SK-N-SH (cell line): ENCODE measurements at regions not wholly inside any gene's neighbourhood (a gene's known extent, or its start where the extent isn't known, plus 50 kb on each side); places are given as distances from the start of the nearest gene placed in this dataset.

Source experiments
- CTCF ChIA-PET: fragments of 300-600, 350-600 bp; formaldehyde crosslinking; extraction: SDS; loops from one replicate; lab custom pipeline; 2021; lab: Yijun Ruan, JAX
- POLR2A ChIA-PET: fragments of 350-600 bp; sonication (Branson Sonifier 250); formaldehyde crosslinking; extraction: SDS; loops from one replicate; lab custom pipeline; 2020; ENCODE audit warnings: antibody characterized with exemption, inconsistent platforms; lab: Yijun Ruan, JAX
- DNase-seq: peaks from one replicate; pipeline ENCODE4 v3.0.0; 2012
- H2AFZ ChIP-seq: fragments of 200-600 bp; sonication (generic); 2 replicates; pipeline ENCODE4 v1.8.1; 2016; ENCODE audit warnings: antibody characterized with exemption, mild to moderate bottlenecking, low read depth
- H3F3A ChIP-seq: fragments of 200-600 bp; sonication (generic); replicated peaks from 2 replicates; pipeline ENCODE3; 2016; ENCODE audit warnings: antibody characterized with exemption, mild to moderate bottlenecking; ENCODE audit not compliant: insufficient read depth
- H3K27ac ChIP-seq, 2 experiments: fragments of 200-500 bp in 1 of 2; fragments of 200-600 bp in 1 of 2; sonication (Bioruptor generic) in 1 of 2; sonication (generic), shearing (Covaris generic) in 1 of 2; 2 replicates each; pipeline versions ENCODE4 v1.5.1 to v1.6.1; 2014 to 2016; ENCODE audit warnings: low read depth in 2 of 2, inconsistent platforms in 1 of 2, low read length in 1 of 2, mild to moderate bottlenecking in 1 of 2, mixed read lengths in 1 of 2
- H3K27me3 ChIP-seq: fragments of 200-600 bp; sonication (generic), shearing (Covaris generic); 2 replicates; pipeline ENCODE4 v1.6.1; 2016; ENCODE audit warnings: mixed run types; ENCODE audit not compliant: insufficient read depth
- H3K36me3 ChIP-seq, 2 experiments: fragments of 200-500 bp in 1 of 2; fragments of 200-600 bp in 1 of 2; sonication (Bioruptor generic) in 1 of 2; sonication (generic) in 1 of 2; replicated peaks in 1 of 2; 2 replicates each; pipeline versions ENCODE3 to v1.5.1; 2014 to 2016; ENCODE audit warnings: low read length in 1 of 2, mild to moderate bottlenecking in 1 of 2; ENCODE audit not compliant: insufficient read depth in 2 of 2, control insufficient read depth in 1 of 2
- H3K4me1 ChIP-seq, 2 experiments: fragments of 200-500 bp in 1 of 2; fragments of 200-600 bp in 1 of 2; sonication (Bioruptor generic) in 1 of 2; sonication (generic), shearing (Covaris generic) in 1 of 2; 2 replicates each; pipeline versions ENCODE4 v1.5.1 to v1.6.1; 2014 to 2016; ENCODE audit warnings: low read depth in 1 of 2, low read length in 1 of 2, mixed run types in 1 of 2; ENCODE audit not compliant: insufficient read depth in 2 of 2, control insufficient read depth in 1 of 2
- H3K4me2 ChIP-seq: fragments of 200-600 bp; sonication (generic), shearing (Covaris generic); 2 replicates; pipeline ENCODE4 v1.6.1; 2017; ENCODE audit warnings: mixed run types
- H3K4me3 ChIP-seq, 2 experiments: fragments of 200-500 bp in 1 of 2; fragments of 200-600 bp in 1 of 2; sonication (Bioruptor generic) in 1 of 2; sonication (generic), shearing (Covaris generic) in 1 of 2; 2 replicates each; pipeline versions ENCODE4 v1.5.1 to v1.8.1; 2014 to 2016; ENCODE audit warnings: low read depth in 2 of 2, inconsistent platforms in 1 of 2, low read length in 1 of 2, mild to moderate bottlenecking in 1 of 2, mixed read lengths in 1 of 2, moderate library complexity in 1 of 2
- H3K79me2 ChIP-seq: fragments of 200-600 bp; sonication (generic); 2 replicates; pipeline ENCODE4 v1.8.1; 2017; ENCODE audit warnings: mild to moderate bottlenecking; ENCODE audit not compliant: insufficient read depth
- H3K9ac ChIP-seq: fragments of 200-600 bp; sonication (generic); 2 replicates; pipeline ENCODE4 v1.6.1; 2017; ENCODE audit warnings: mixed run types
- H3K9me2 ChIP-seq: fragments of 200-600 bp; sonication (generic); 2 replicates; pipeline ENCODE4 v1.6.1; 2017; ENCODE audit warnings: mixed run types
- H3K9me3 ChIP-seq: fragments of 200-600 bp; sonication (generic); 2 replicates; pipeline ENCODE4 v1.6.1; 2017; ENCODE audit warnings: mixed run types, mild to moderate bottlenecking, moderate library complexity
- H4K20me1 ChIP-seq: fragments of 200-600 bp; sonication (generic); 2 replicates; pipeline ENCODE4 v1.6.1; 2017; ENCODE audit warnings: mild to moderate bottlenecking, mixed run types; ENCODE audit not compliant: insufficient read depth
- CTCF ChIP-seq: fragments of 200-600 bp; sonication (generic); IDR thresholded peaks from 2 replicates; pipeline ENCODE4 v1.6.1; 2017; ENCODE audit warnings: antibody characterized with exemption, mild to moderate bottlenecking, moderate library complexity
- EP300 ChIP-seq, 2 experiments: IDR thresholded peaks; 2 replicates each; pipeline versions ENCODE4 v1.4.0 to v1.6.1; 2012; ENCODE audit warnings: borderline replicate concordance in 1 of 2, low read depth in 1 of 2, low read length in 1 of 2
- FOSL2 ChIP-seq: IDR thresholded peaks from 2 replicates; pipeline ENCODE4 v1.4.0; 2012; ENCODE audit warnings: low read depth, mild to moderate bottlenecking, moderate library complexity, borderline replicate concordance
- FOXJ3 ChIP-seq: sonication (generic); formaldehyde crosslinking; IDR thresholded peaks from 2 replicates; pipeline ENCODE4 v1.5.1; 2020; ENCODE audit warnings: mild to moderate bottlenecking, missing genetic modification reagents
- MEF2A ChIP-seq: IDR thresholded peaks from 2 replicates; pipeline ENCODE4 v1.4.0; 2012; ENCODE audit warnings: low read depth, borderline replicate concordance
- NFIC ChIP-seq: IDR thresholded peaks from 2 replicates; pipeline ENCODE4 v1.4.0; 2012; ENCODE audit warnings: borderline replicate concordance
- PBX3 ChIP-seq: IDR thresholded peaks from 2 replicates; pipeline ENCODE4; 2012
- POLR2AphosphoS5 ChIP-seq: IDR thresholded peaks from 2 replicates; pipeline ENCODE4 v1.6.1; 2012; ENCODE audit warnings: low read depth, low read length
- RAD21 ChIP-seq: IDR thresholded peaks from 2 replicates; pipeline ENCODE4 v1.6.1; 2012; ENCODE audit warnings: mild to moderate bottlenecking, low read length
- RCOR1 ChIP-seq: fragments of 150-350 bp; IDR thresholded peaks from 2 replicates; pipeline ENCODE4 v1.6.1; 2017; ENCODE audit warnings: antibody characterized with exemption, low read length
- REST ChIP-seq: IDR thresholded peaks from 2 replicates; pipeline ENCODE4 v1.6.1; 2012; ENCODE audit warnings: mild to moderate bottlenecking, low read depth, low read length, moderate library complexity
- RFX5 ChIP-seq: IDR thresholded peaks from 2 replicates; pipeline ENCODE4 v1.6.1; 2012; ENCODE audit warnings: mild to moderate bottlenecking, improper control_type of control experiment, low read length
- SIN3A ChIP-seq: IDR thresholded peaks from 2 replicates; pipeline ENCODE4 v1.6.1; 2012; ENCODE audit warnings: low read depth, mild to moderate bottlenecking, low read length, moderate library complexity, borderline replicate concordance
- SMC3 ChIP-seq: IDR thresholded peaks from 2 replicates; pipeline ENCODE4 v1.6.1; 2012; ENCODE audit warnings: low read depth, low read length, improper control_type of control experiment
- TAF1 ChIP-seq: IDR thresholded peaks from 2 replicates; pipeline ENCODE4 v1.6.1; 2012; ENCODE audit warnings: low read depth, mild to moderate bottlenecking, low read length, moderate library complexity, borderline replicate concordance
- TEAD4 ChIP-seq: IDR thresholded peaks from 2 replicates; pipeline ENCODE4 v1.4.0; 2012; ENCODE audit warnings: mild to moderate bottlenecking, borderline replicate concordance; ENCODE audit not compliant: insufficient read depth
- USF1 ChIP-seq: IDR thresholded peaks from 2 replicates; pipeline ENCODE4 v1.4.0; 2012; ENCODE audit warnings: low read depth, borderline replicate concordance
- WGBS: methylation state at CpG from one replicate; pipeline ENCODE4 v1.1.6; 2017; ENCODE audit warnings: low lambda C conversion rate; 5-methylcytosine and 5-hydroxymethylcytosine counted together

GRCh38 chr2:13260402-13260801 lies 543.7 kb downstream of the TRIB2 start:
- Histone ChIP-seq H2AFZ (no peak overlapping the region), H3K36me3 (no peaks in the 10 kb centered on the region), H3K4me1 (no peaks in the 10 kb centered on the region), H3F3A (no peaks in the 10 kb centered on the region), H3K4me2 (no peak overlapping the region), H3K4me3 (no peak overlapping the region), H3K9ac (no peak overlapping the region), H3K79me2 (no peaks in the 10 kb centered on the region), H4K20me1 (no peaks in the 10 kb centered on the region), H3K9me2 (no peaks in the 10 kb centered on the region), H3K9me3 (no peaks in the 10 kb centered on the region), H3K27ac (no peak overlapping the region), H3K27me3 (no peaks in the 10 kb centered on the region)
- TF ChIP-seq REST (peak; percentile 91), NFIC (no peak), FOSL2 (no peak), POLR2AphosphoS5 (no peak)
- 22% methylated on average over 2 of the region's 2 CpGs for WGBS
- ChIA-PET POLR2A (no interaction called here), CTCF (interaction anchor here (0.9 to 1.3 kb wide), 3 partner anchors 10 to 204 kb away, joined by 3 to 4 read pairs (median 3); no protein-coding TSS in a partner anchor)
- DNase-seq, result no peak

- Histone ChIP-seq H2AFZ (no peak overlapping the region), H3K27ac (no peak overlapping the region), H3K4me1 (no peaks in the 10 kb centered on the region), H4K20me1 (no peaks in the 10 kb centered on the region), H3K79me2 (no peaks in the 10 kb centered on the region), H3K9me2 (no peaks in the 10 kb centered on the region), H3K9me3 (no peaks in the 10 kb centered on the region), H3K9ac (no peak overlapping the region), H3K36me3 (no peaks in the 10 kb centered on the region), H3K4me2 (no peak overlapping the region), H3K27me3 (no peaks in the 10 kb centered on the region), H3F3A (no peaks in the 10 kb centered on the region), H3K4me3 (no peak overlapping the region)
- WGBS, result 3% methylated on average over 1 of the region's 1 CpG
- CTCF ChIA-PET, result interaction anchor here (0.6 to 2.3 kb wide), 2 partner anchors 11 to 28 kb away, joined by 3 to 9 read pairs; no protein-coding TSS in a partner anchor
- POLR2A ChIA-PET, result no interaction called here
- no peak for DNase-seq
- TF ChIP-seq EP300 (IDR thresholded peaks at IDR 0.05; ENCODE audit: borderline replicate concordance in 1 of 2, low read depth in 1 of 2, low read length in 1 of 2), result no peak
- no peak for TF ChIP-seq RAD21
- TF ChIP-seq PBX3, result no peak
- no peak for TF ChIP-seq FOXJ3
- no peak for TF ChIP-seq RCOR1
- TF ChIP-seq MEF2A, result no peak
- TF ChIP-seq TAF1, result no peak
- TF ChIP-seq TEAD4, result no peak
- no peak for TF ChIP-seq CTCF
- TF ChIP-seq RFX5, result no peak
- no peak for TF ChIP-seq SIN3A
- TF ChIP-seq REST, result no peak
- no peak for TF ChIP-seq USF1
- TF ChIP-seq SMC3, result no peak
Observed at GRCh38 chr2:13266166-13266565, 549.4 kb downstream of the TRIB2 start.
